WTC11 (cell line): ENCODE measurements at regions not wholly inside any gene's neighbourhood (a gene's known extent, or its start where the extent isn't known, plus 50 kb on each side); places are given as distances from the start of the nearest gene placed in this dataset.

Source experiments
- ATAC-seq: fragments of 200-7000 bp; cut with Tn5 transposase; 2 replicates; pipeline ENCODE4 v1.10.0; 2021; ENCODE audit warnings: mild to moderate bottlenecking, moderate library complexity
- CTCF ChIA-PET: fragments of 300-600 bp; sonication (Branson Sonifier 250); formaldehyde crosslinking; loops from one replicate; lab custom pipeline; 2021; ENCODE audit warnings: antibody characterized with exemption; lab: Charles Lee
- POLR2A ChIA-PET: fragments of 350-600 bp; sonication (Branson Sonifier 250); formaldehyde crosslinking; loops from one replicate; lab custom pipeline; 2021; ENCODE audit warnings: antibody characterized with exemption; lab: Charles Lee
- DNase-seq: peaks from one replicate; pipeline ENCODE4 v3.0.0; 2021; ENCODE audit warnings: low spot score
- H3K27ac Mint-ChIP-seq: 2 replicates; pipeline ENCODE4 v1.8.0; 2021; ENCODE audit warnings: mixed read lengths
- H3K27me3 Mint-ChIP-seq: 2 replicates; pipeline ENCODE4 v1.8.0; 2021; ENCODE audit warnings: low read depth, mild to moderate bottlenecking, moderate library complexity, mixed read lengths
- H3K36me3 Mint-ChIP-seq: 2 replicates; pipeline ENCODE4 v1.8.0; 2021; ENCODE audit warnings: mixed read lengths
- H3K4me1 Mint-ChIP-seq: 2 replicates; pipeline ENCODE4 v1.8.0; 2022; ENCODE audit warnings: mixed read lengths
- H3K4me3 Mint-ChIP-seq: 2 replicates; pipeline ENCODE4 v1.8.0; 2021; ENCODE audit warnings: mild to moderate bottlenecking, moderate library complexity, mixed read lengths
- H3K9me3 Mint-ChIP-seq: 2 replicates; pipeline ENCODE4 v1.8.0; 2021; ENCODE audit warnings: mixed read lengths
- ATF1 ChIP-seq: sonication (generic); formaldehyde crosslinking; IDR thresholded peaks from 2 replicates; pipeline ENCODE4 v1.8.1; 2023; ENCODE audit warnings: mild to moderate bottlenecking, moderate library complexity, missing genetic modification reagents
- ATF6 ChIP-seq: sonication (generic); formaldehyde crosslinking; IDR thresholded peaks from 2 replicates; pipeline ENCODE4 v1.8.1; 2023; ENCODE audit warnings: mild to moderate bottlenecking, missing genetic modification reagents
- CTCF ChIP-seq: fragments of 200-600 bp; IDR thresholded peaks from 2 replicates; pipeline ENCODE4 v1.8.0; 2022; ENCODE audit warnings: antibody characterized with exemption
- HMGXB4 ChIP-seq: sonication (generic); formaldehyde crosslinking; IDR thresholded peaks from 2 replicates; pipeline ENCODE4 v1.8.1; 2023; ENCODE audit warnings: mild to moderate bottlenecking, moderate library complexity, missing genetic modification reagents
- NFE2L1 ChIP-seq: sonication (generic); formaldehyde crosslinking; IDR thresholded peaks from 2 replicates; pipeline ENCODE4 v1.8.1; 2023; ENCODE audit warnings: missing genetic modification reagents
- PREB ChIP-seq: sonication (generic); formaldehyde crosslinking; IDR thresholded peaks from 2 replicates; pipeline ENCODE4 v1.8.1; 2022; ENCODE audit warnings: mild to moderate bottlenecking, missing genetic modification reagents, moderate library complexity, borderline replicate concordance
- STAT6 ChIP-seq: sonication (generic); formaldehyde crosslinking; conservative IDR thresholded peaks from 2 replicates; pipeline ENCODE4 v1.8.1; 2023; ENCODE audit warnings: mild to moderate bottlenecking, low read depth, missing genetic modification reagents, moderate library complexity
- TCF7 ChIP-seq: sonication (generic); formaldehyde crosslinking; IDR thresholded peaks from 2 replicates; pipeline ENCODE4 v1.8.0; 2022; ENCODE audit warnings: mild to moderate bottlenecking, low read depth, missing genetic modification reagents, moderate library complexity
- TEAD4 ChIP-seq: sonication (generic); formaldehyde crosslinking; IDR thresholded peaks from 2 replicates; pipeline ENCODE4 v1.8.0; 2022; ENCODE audit warnings: mild to moderate bottlenecking, missing genetic modification reagents
- ZNF219 ChIP-seq: sonication (generic); formaldehyde crosslinking; IDR thresholded peaks from 2 replicates; pipeline ENCODE4 v1.8.0; 2023; ENCODE audit warnings: missing genetic modification reagents, mild to moderate bottlenecking, borderline replicate concordance
- ZNF317 ChIP-seq: sonication (generic); formaldehyde crosslinking; IDR thresholded peaks from 2 replicates; pipeline ENCODE4 v1.8.1; 2023; ENCODE audit warnings: low read depth, mild to moderate bottlenecking, moderate library complexity, missing genetic modification reagents, borderline replicate concordance
- TF ChIP-seq, protein P1 (sequence below): sonication (generic); formaldehyde crosslinking; IDR thresholded peaks from 2 replicates; pipeline ENCODE4 v1.8.0; 2023; ENCODE audit warnings: missing genetic modification reagents, mild to moderate bottlenecking, borderline replicate concordance
- TF ChIP-seq, protein P2 (sequence below): sonication (generic); formaldehyde crosslinking; conservative IDR thresholded peaks from 2 replicates; pipeline ENCODE4 v1.8.1; 2022; ENCODE audit warnings: mild to moderate bottlenecking, missing genetic modification reagents

DNA sequence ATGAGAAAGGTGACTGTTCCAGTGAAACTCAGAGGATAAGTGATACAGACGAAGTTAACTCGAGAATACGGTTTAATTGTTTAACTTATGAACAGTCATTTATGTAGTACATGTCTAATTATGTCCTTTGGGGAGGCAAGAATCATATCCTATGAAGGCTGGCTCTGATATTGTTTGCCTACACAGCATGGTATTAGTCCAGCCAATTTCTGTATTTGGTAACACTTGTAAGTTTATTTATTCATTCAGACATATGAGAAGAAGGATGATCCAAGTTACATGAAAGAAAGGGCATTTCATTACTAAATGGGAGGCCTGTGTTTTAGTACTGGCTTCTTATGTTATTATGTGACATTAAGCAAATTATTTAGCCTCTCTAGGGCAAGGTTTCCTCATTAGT lies 199.7 kb downstream of the NNT start:
- Mint-ChIP-seq H3K4me1 (no peaks in the 10 kb centered on the region; the same call in 1 of the 2 replicates), H3K9me3 (peaks cover 5% of the 10 kb centered on the region), H3K4me3 (no peak overlapping the region), H3K27me3 (no peaks in the 10 kb centered on the region), H3K36me3 (peaks cover 1% of the 10 kb centered on the region; the same call in 1 of the 2 replicates), H3K27ac (no peak overlapping the region)
- ChIA-PET CTCF (no interaction called here), POLR2A (no interaction called here)
- TF ChIP-seq ATF6 (CRISPR knock-in tag): no peak
- TF ChIP-seq NFE2L1 (CRISPR knock-in tag): no peak
- TF ChIP-seq TCF7 (CRISPR knock-in tag): no peak
- no peak for TF ChIP-seq ZNF317
- no peak for TF ChIP-seq PREB (CRISPR knock-in tag)
- TF ChIP-seq, protein P1, sequence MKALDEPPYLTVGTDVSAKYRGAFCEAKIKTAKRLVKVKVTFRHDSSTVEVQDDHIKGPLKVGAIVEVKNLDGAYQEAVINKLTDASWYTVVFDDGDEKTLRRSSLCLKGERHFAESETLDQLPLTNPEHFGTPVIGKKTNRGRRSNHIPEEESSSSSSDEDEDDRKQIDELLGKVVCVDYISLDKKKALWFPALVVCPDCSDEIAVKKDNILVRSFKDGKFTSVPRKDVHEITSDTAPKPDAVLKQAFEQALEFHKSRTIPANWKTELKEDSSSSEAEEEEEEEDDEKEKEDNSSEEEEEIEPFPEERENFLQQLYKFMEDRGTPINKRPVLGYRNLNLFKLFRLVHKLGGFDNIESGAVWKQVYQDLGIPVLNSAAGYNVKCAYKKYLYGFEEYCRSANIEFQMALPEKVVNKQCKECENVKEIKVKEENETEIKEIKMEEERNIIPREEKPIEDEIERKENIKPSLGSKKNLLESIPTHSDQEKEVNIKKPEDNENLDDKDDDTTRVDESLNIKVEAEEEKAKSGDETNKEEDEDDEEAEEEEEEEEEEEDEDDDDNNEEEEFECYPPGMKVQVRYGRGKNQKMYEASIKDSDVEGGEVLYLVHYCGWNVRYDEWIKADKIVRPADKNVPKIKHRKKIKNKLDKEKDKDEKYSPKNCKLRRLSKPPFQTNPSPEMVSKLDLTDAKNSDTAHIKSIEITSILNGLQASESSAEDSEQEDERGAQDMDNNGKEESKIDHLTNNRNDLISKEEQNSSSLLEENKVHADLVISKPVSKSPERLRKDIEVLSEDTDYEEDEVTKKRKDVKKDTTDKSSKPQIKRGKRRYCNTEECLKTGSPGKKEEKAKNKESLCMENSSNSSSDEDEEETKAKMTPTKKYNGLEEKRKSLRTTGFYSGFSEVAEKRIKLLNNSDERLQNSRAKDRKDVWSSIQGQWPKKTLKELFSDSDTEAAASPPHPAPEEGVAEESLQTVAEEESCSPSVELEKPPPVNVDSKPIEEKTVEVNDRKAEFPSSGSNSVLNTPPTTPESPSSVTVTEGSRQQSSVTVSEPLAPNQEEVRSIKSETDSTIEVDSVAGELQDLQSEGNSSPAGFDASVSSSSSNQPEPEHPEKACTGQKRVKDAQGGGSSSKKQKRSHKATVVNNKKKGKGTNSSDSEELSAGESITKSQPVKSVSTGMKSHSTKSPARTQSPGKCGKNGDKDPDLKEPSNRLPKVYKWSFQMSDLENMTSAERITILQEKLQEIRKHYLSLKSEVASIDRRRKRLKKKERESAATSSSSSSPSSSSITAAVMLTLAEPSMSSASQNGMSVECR (CRISPR knock-in tag): no peak
- no peak for TF ChIP-seq ATF1 (CRISPR knock-in tag)
- TF ChIP-seq ZNF219 (CRISPR knock-in tag): no peak
- no peak for TF ChIP-seq CTCF
- TF ChIP-seq, protein P2, sequence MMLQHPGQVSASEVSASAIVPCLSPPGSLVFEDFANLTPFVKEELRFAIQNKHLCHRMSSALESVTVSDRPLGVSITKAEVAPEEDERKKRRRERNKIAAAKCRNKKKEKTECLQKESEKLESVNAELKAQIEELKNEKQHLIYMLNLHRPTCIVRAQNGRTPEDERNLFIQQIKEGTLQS (CRISPR knock-in tag): no peak
- TF ChIP-seq HMGXB4 (CRISPR knock-in tag): no peak
- TF ChIP-seq STAT6 (CRISPR knock-in tag): no peak
- TF ChIP-seq TEAD4 (CRISPR knock-in tag): no peak
- no peak for DNase-seq
- no peak for ATAC-seq
